HT-29 (cell line): ENCODE measurements at regions not wholly inside any gene's neighbourhood (a gene's known extent, or its start where the extent isn't known, plus 50 kb on each side); places are given as distances from the start of the nearest gene placed in this dataset.
"Not testable (repeated sequence)": the region's sequence is repeated elsewhere in the genome, so short reads cannot be mapped to it uniquely, and the experiment has no call there.

Experiments used
- DNase-seq: peaks from one replicate; pipeline ENCODE4 v3.0.0-alpha.2; 2015; ENCODE audit warnings: low spot score

DNA sequence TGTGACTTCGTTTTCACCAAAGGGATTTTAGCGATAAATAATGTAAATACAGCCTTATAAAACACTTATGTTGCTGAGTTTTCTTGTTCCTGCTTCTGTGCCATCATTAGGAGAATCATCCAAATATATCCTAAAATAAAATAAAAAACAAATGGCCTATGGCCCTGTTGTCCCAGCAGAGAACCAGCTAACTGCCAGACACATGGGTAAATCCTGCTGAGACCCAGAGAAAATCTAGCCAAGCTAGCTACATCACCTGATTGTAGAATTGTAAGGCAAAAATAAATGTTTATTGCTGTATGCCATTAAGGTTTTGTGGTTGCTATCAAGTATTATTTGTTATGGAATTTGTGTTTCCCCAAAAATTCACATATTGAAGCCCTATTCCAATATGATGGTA, 631.2 kb upstream of the SYNCRIP start:
- no peak for DNase-seq

DNA sequence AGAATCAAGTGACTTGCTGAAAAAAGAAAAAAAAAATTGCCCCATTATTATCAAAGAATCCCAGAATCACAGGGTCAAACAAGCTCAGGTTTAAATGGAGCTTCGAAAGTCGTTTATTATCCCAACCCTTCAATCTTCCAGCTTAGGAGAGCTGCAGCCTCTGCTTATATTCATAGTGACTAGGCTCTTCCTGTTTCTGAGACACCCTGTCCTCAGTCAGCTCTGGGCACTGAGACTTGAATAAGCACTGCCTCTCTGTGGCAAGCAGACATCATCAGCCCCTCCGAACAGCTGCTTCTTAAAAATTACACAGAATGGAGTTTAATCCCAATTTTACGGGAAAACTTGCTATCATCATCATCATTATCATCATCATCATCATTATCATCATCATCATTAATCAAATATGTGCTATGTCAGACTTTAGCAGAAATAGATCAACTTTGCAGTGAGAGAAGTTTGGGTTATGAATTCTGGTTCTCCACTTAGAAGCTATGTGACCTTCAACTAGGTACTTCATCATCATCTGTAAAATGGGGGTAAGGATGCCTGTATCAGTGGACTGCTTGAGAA, 614.0 kb upstream of the SYNCRIP start:
- DNase-seq = no peak

DNA sequence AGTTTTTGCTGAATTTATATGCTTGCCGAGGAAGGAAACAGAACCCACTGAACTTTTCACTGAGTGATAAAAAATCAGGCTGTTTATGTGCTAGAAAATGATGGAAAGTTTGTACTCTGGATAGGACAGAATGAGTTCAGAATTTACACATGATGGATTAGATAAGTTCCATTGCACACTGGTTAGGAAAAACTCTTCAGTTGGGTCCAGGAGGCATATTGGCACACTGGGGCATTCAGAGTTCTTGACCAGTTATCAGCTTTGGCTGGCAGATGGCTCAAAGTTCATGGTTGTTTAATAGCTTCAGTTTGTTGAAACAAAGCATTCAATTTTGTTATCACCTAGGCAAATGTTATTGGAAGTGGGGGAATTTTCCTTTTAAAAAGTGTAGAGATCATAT, 613.3 kb upstream of the SYNCRIP start:
- no peak for DNase-seq

DNA sequence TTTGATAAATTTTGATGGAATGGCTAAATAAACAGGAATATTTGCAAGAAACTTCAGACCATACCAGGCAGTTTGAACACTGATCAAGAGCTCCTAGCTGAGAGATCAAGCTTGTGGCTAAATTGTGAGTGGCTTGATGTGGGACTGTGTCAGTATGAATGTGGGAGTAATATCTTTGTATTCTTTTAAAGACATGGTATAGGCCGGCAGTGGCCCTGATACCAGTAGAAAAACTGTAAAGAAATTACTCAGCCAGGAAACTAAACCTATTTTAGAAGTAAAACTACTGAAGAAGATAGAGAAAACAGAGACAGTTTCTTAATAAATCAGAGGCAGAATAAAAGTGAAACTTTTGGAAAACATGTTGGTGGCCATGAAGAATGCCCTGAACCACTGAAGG, 608.4 kb upstream of the SYNCRIP start:
- DNase-seq = no peak

DNA sequence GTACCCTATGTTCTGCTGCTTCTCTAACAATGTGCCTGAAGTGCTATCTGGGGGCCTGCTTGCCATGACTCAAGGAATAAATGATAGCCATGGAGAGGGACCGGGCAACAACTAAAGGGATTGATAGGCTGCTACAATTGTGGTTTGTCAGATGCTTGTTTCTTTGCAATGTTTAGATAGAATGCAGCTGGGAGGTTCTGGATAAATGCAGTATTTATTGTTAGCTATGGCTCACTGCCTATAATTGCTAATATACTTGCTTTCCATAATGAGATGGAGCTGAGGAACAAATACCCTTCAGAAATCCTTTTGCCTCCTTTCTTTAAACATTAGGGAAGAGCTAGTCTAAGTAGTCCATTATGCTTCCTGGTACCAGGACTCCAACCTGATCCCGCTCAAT, 575.2 kb upstream of the SYNCRIP start:
- no peak for DNase-seq

DNA sequence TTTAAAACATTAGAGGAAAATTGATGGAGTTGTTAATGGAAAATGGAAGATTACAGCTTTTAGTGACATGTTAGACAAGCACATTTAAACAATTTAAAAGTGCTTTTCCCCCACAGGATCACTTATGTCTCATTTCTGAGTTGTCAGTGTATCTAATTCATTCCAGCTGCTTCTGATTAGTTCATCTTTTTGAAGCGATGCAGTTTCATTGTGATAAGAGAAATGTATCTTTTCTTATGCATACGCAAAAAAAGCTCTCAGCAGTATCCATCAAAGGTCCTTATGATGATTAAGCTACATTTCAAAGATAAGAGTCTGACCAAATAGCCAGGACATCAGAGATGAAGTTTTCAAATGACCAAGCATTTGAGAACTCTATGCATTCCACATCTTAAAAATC, 572.6 kb upstream of the SYNCRIP start:
- DNase-seq = no peak

DNA sequence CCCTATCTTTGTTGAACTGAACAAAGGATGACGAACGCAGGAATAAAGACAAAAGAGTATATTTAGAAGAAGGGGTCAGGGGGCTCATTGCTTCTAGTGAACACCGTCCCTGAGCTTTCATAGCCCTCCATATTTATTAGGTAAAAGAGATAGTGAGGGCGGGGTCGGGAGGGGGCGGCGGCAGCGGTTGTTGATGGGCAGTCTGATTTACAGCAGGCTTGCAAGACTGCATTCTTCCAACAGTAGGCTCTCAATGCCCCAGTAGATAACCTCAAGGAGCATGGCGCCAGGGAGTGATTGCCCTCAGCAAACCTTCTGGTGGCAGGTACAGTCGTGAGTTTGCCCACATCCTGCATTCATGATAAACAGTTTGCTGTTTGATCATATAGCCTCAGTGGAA, 563.3 kb upstream of the SYNCRIP start:
- no peak for DNase-seq

DNA sequence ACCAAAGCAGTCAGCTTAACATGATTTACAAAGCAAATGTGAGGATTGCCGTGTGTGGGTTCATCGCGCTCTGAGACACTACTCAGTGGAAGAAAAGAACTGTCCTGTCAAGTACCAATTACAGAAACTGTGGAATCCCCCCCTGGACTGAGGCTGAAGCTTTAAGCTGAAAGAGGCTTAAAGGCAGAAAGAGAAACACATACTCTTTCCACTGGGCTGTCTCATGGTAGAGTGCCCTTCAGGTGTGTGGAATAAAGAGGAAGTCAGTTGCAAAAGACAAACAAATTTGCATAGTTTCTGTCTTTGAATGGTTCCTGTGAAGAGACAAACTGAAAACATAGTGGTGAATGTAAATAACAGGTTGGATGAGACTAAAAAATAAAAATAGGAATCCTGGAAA, 560.4 kb upstream of the SYNCRIP start:
- no peak for DNase-seq

DNA sequence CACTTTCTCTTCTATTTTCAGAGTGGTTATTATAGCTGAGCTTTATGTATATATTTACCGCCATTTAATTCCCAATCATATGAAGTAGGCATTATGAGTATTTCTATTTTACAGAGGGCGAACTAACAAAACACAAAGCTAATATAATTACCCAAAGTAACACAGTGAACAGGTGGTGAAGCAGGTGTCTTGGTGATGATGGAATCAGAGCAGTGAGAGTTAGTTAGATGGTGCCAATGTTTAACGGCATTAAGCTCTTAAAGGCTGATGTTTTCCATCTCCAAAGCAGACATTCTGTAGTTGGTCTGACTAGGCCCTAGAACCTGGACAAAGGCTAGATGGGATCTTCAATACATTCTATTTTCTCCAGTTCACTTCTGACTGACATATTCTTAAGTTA, 551.1 kb upstream of the SYNCRIP start:
- no peak for DNase-seq

DNA sequence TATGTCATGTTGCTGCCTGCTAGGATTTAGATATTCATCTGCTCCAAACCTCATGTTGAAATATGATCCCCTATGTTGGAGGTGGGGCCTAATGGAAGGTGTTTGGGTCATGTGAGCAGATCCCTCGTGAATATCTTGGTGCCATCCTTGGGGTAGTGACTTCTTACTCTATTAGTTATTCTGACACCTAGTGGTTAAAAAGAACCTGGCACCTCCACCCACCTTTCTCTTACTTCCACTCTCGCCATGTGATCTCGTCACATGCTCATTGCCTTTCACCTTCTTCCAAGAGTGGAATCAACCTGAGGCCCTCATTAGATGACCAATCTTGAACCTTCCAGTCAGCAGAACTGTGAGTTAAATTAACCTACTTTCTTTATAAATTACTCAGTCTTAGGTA, 549.4 kb upstream of the SYNCRIP start:
- DNase-seq = peak; percentile 60

DNA sequence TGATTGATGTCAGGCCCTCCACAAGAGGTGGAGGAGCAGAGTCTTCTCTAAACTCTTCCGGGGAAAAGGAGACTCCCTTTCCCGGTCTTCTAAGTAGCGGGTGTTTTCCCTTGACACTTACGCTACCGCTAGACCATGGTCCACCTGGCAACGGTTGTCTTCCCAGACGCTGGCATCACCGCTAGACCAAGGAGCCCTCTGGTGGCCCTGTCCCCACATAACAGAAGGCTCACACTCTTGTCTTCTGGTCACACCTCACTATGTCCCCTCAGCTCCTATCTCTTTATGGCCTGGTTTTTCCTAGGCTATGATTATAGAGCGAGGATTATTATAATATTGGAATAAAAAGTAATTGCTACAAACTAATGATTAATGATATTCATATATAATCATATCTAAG, 532.5 kb upstream of the SYNCRIP start:
- peak; percentile 68 for DNase-seq

DNA sequence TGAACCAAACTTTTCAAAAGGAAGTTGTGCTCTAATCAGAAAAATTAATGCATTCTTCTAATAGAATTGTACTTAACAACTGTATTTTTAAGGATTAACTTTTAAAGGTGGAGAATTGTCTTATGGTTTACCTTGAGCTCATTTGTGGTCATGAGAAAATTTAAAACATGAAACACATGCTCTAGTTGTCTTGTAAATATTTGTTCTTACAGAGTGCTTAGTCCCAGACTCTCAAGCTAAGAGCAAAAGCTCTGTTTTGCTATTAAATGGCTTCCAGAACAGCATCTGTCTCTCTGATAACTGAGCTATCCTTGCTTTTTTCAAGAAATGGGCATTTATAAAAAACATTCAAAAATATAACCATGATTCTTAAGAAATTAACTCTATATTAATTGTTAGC, 512.2 kb upstream of the SYNCRIP start:
- no peak for DNase-seq

DNA sequence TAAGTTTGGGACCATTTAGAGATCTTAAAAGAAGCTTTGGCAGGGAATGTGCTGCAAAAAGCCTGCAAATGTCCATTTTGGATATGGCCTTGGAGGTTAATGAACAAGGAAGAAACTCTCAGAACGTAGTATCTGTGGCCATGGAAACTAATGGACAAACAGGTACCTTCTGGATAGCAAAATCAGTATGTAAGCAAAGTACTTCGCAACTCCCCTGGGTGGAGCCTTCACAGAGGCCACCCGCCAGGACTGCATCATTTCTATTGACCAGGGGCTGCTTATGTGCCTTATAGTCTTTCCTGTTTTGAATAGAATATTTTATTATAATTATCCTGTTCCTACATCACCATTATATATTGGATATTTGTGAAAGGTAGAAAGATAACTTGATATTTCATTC, 510.8 kb upstream of the SYNCRIP start:
- DNase-seq = no peak

DNA sequence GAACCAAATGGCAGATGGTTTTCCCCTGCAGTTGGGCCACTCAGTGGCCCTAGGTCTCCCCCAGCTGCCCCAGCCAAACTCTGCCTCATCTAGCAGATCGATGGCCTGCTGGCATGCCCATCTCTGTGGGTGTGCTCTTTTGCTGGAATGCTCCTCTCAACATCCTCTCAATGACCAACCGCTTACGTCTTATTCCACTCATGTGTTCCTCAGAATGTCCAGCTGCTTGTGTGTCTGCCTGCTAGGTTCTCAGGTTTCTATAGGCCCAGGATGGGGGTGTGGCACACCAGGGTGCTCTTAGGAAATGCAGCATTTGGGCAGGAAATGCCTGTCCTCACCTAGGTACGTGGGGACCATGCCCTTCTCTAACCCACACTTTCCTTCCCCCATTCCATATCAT, 509.9 kb upstream of the SYNCRIP start:
- DNase-seq = no peak

DNA sequence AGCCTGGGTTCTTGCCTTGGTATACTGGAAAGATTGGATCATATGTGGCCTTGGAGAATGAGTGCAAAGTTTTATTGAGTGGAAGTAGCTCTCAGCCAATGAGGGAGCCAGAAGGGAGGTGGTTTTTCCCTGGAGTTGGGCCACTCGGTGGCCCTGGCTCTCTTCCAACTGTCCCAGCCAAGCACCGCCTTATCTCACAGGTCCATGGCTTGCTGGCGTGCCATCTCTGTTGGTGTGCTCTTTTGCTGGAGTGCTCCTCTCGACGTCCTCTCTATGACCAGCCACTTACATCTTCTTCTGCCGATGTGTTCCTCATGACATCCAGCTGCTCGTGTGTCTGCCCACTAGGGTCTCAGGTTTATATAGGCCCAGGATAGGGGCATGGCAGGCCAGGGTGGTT, 505.9 kb upstream of the SYNCRIP start:
- no peak for DNase-seq

DNA sequence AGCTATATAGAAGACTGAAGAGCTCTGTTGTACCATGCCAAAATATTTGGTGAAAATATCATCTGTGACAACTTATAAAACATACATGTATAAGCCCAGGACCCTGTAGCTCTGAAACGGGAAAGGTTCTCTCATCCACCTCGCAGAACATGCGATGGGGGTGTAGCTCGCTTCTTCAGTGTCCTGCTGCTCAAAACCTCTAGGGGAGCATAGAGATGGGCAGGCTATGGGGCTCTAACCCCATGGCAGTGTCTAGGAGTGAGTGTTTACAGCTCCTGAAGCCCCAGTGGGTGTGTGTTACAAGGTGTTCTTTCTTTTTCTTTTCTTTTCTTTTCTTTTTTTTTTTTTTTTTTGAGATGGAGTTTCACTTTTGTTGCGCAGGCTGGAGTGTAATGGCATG, 505.2 kb upstream of the SYNCRIP start:
- DNase-seq = no peak

DNA sequence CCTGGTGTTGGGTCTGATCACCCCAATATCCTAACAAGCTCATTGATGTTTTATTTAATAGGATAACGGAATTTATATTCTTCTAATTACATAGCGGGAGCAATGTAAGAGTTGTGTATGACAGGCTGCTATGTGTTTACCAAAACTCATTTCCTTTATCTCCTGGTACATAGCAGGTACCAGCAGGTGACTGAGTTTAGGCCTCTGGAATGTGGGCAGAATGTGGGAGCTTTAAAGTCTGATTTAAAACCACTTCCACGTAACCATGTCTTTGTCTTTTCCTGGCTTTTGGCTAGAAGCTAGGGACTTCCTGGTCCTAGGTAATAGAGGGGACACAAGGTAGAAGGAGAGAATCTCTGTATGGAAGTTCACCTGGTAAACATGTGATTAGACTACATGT, 504.6 kb upstream of the SYNCRIP start:
- DNase-seq = no peak

DNA sequence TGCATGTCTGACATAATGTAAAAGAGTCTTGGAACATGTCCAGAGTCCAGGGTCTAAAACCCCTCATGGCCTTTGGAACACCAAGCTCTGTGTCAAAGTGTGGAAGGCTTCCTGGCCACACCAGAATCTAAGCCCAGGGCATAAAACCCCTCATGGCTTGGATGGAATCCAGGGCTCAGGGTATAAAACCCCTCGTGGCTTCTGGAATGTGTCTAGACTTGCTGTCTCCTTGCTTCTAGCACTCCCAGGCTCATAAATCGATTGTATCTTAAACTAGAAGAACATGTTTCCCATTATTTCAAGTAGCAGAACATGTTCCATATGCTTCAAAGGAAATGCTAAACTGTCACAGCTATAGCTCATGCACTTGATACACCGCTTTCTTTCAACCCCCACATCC, 504.1 kb upstream of the SYNCRIP start:
- not testable (repeated sequence) for DNase-seq

DNA sequence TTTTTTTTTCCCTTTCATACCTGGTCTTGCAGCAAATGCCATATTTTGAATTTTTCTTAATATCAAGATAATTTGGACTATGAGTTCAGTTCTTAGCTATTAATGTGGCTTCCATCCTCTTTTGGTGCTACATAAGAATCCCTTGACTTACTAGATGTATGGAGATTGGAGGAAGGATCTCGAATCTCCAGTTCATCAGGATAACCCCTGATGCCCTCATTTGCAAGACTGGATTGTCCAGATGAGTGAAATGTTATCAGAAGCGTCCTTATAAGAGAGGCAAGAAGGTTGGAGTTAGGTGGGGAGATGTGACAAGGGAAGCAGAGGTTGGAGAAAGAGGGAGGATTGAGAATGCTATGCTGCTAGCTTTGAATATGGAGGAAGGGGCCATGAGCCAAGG, 499.6 kb upstream of the SYNCRIP start:
- no peak for DNase-seq

DNA sequence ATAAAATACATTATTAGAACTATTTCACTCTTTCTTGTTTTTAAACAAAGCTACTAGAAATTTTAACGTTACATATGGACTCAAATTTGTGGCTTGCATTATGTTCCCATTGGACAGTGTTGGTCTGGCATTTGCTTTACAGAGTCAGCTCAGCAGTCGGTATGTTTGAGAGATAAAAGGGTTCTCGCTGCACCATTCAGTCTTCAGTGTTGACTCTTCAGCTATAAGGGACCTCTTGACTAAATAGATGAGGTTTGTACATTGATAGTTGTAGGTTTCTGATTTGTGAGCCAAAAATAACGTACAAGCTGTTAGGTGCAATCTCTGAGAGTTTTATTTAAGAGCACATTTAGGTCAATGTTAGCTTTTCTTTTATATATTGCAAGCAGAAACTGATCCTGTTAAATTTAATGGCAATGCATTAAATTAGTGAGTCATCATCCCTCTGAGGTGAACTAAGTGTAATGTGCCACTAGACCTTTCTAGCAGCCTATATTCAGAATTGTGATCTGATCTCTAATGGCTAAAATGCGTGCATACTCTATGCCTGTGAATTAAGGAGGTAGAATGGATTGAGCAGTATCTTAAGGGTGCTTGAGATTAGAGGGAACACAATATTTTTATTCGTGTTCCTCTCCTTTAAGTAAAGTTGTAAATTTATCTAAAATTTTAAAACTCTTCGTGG, 485.6 kb upstream of the SYNCRIP start:
- DNase-seq = no peak

DNA sequence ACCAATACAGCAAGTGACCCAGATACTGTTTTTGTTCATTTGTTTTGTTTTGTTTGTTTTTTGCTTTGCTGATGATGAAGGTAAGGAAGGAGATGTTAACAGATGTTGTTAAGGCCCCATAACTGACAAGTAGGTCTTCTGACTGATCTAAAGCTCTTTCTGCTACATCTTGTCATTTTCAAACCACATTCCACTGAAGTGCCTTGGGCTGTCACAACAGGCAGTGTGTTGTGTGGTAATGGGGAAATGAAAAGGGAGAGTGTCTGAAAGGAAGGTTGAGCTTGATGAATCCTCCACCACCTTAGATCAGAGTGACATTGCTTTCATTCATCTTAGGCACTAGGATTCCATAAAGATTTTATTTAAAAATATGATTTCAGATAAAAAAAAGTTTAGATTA, 479.4 kb upstream of the SYNCRIP start:
- no peak for DNase-seq

DNA sequence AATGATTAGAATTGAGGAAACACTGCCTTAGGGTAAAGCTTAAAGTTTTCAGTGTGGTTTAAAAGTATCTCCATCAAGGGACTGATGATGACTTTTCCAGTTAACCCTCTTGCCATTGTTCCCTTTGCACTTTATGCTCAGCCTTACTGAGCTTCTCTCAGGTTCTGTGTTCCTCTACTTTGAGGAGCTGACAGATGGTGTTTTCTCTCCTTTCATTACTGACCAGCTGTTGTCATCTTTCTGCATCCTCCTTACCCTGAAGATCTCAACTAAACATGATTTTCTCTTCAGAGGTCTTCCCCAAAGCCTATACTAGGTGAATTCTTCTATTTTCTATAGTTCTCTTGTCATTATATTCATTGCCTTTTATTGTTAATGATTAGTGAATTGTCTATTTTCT, 475.6 kb upstream of the SYNCRIP start:
- no peak for DNase-seq

DNA sequence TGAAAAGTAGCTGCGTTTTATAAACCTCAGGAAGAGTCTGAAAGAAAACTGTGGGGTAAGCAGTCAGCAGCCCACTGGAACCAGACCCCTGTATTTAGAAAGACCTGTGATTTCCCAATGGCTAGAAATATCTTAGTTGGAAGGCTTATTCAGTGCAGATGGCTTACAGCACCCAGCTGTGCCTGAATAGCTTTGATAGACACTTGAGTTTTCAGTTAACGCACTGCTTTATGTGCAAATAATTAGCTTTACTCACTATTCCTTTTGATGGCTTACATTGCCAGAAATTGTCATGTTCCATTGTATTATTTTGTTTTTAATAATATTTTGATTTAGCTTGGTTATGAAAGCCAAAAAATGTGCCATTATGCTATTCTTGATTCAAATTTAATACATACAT, 465.3 kb upstream of the SYNCRIP start:
- DNase-seq = no peak

DNA sequence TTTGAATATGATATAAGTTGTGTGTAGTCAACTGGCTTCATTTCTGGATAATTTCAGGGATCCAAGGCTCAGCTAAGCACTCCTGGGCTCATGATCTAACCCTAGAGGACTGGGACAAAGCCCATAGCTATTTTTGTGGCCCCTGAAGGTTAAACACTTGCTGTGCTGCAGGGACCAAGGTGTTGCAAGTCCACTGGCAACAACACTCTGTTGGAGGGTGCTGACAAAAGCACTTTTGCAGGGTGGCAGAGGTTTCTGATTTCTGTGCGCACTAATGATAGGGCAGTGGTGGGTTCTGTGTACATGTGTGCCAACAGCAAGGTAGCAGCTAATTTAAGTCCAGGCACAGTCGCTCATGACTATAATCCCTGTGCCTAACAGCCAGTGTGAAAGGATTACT, 445.3 kb upstream of the SYNCRIP start:
- no peak for DNase-seq
